ENCODE measurements at regions not wholly inside any gene's neighbourhood (a gene's known extent, or its start where the extent isn't known, plus 50 kb on each side); places are given as distances from the start of the nearest gene placed in this dataset.

DNA sequence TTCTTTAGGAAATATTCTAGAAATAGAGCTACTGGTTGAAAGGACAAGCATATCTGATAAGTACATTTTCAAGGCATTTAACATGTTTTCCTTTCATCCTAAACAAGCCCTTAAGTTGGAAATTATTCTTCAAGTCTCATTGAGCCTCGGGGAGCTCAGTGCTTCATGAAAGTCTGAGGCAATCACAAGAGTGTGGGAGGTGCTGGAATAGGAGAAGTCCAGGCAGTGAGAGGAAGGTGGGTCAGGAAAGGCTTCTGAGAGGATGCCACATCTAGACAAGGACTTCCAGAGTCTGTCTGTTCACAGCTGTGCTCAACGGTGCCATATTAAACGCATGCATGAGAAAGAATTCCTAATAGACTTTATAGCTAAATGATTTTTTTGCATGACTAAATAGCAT lies 69.8 kb downstream of the CD83 start:
- intact Hi-C loops (cut with DNase I) = no loop called here
- DNase-seq (ENCODE audit: low spot score) = no peak

DNA sequence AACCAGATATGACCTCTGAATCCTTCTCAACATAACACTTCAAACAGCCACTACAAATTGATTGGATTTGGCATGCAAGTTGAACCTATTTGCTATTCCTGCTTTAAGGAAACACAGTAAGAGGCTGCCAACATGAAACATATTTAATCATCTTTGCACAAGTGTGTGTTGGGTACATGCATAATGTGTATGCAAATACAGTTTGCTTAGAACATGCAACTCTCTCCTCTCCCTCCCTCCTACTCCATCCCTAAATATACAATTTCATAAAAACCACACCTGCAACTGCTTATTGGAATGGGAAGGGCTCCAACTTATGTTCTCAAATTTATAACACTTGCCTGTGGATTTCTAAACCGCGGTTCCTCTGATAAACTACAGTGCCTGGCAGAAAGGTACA lies 71.5 kb downstream of the CD83 start:
- DNase-seq (ENCODE audit: low spot score) = no peak
- intact Hi-C loops (cut with DNase I) = no loop called here

DNA sequence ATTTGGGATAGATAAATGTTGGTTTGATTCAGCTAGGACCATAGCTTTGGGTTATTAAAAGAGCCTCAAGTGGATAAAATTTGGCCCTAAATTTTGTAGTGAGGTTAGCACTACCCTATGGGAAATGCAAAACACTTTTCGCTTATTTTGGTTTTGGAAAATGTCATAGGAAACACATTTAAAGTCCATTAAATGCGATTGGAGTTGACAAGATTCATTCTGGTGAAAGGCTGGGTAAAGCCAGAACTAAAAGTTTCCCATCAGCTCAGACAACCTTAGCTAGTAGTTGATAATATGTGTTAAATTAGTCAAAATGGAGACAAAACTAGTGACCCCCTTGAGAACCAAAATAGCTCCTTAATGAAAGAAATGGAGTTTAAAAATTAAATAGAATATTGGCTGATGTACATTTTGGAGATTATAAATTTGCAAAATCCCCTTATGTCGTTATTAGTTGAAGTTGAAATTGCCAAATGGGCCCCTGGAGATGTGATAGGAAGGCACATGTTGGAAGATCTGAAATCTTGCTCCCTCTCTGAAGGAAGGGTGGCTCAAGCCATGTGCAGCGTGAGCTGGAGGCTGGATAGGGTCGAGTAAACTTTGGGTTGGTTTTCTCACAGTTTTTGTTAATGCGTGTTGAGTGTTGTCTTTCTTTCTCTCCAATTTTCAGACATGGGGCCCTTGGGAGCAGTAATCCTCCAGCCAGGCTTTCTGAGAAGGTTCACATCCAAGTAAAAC lies 72.8 kb downstream of the CD83 start:
- intact Hi-C loops (cut with DNase I) = no loop called here
- no peak for DNase-seq (ENCODE audit: low spot score)

DNA sequence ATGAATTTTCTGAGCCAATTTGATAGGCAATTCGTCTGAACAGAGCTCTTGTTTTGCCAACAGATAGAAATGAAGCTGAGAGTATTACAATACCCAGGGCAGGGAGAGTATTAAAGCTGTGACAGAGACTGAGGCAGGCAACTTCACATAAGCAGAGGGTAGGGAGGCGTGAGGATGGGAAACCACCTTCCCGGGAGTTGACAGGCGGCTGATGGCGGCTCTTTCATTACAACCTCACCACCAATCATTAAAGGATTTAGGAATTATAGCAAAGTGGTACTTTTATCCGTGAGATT lies 73.3 kb downstream of the CD83 start:
- intact Hi-C loops (cut with DNase I) = no loop called here

DNA sequence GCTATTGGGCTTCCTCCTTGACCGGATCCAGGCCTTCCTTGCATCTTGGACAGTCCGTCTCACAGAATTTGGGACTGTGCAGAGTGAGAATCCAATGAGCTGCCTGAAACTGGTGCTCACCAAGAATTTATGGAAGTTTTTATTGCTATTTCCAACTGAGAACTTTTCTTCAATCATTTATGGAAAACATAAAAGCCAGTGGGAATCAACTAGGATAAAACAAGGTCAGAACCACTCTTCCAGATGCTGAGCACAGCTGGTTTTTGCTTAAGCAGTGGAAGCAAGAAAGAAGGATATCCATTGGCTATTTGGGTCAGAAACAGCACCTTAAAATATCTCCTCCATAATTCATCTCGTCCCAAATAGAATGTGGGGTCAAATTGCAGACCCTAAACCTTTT lies 74.2 kb downstream of the CD83 start:
- DNase-seq (ENCODE audit: low spot score) = no peak
- intact Hi-C loops (cut with DNase I) = no loop called here

More for the DNA sequence above, 73.3 kb downstream of the CD83 start:
- no peak for DNase-seq (ENCODE audit: low spot score)

DNA sequence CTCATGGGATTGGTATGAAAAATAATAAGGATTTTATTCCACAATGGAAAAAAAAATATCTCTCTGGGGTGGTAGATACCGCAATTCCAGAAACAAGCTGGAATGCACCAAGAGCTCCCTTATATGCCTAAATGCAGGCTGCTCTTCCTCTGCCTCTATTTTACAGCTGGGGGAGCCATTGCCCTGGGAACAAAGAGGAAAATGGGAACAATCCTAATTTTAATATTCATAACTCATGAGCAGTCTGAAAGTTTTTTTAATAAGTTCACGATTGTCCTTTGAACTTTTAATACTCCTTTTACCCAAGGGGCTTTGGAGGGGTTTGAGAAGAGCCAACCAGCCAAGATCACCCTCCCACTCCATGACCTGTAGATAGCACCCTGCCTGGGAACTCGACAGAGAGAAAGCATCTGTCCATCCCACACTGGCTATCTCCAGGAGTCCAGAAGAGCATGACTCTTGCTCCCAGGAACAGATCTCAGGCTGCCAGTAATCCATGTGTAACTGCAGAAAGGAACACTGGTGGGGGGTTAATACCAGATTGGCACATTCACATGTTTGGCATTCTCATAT lies 74.7 kb downstream of the CD83 start:
- DNase-seq (ENCODE audit: low spot score) = no peak
- intact Hi-C loops (cut with DNase I) = no loop called here

DNA sequence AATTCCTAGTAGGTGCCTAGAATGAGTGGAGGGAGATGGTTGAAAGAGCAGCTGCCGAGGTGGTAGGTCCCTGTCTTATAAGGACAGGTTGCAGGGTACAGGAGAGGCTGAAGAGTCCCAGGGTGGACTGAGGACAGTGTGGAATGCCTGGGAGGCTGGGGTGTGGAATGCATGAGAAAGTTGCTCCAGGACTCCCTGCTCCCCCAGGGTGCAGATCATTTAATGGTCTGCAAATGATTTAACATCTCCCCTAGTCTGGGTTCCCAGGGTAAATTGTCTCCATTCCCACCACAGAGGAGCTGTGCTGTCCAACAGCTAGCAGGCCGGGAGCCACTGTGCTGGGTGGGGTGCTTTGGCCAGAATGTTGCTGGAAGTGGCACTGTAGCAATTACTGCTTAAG lies 76.0 kb downstream of the CD83 start:
- no peak for DNase-seq (ENCODE audit: low spot score)
- intact Hi-C loops (cut with DNase I) = no loop called here

DNA sequence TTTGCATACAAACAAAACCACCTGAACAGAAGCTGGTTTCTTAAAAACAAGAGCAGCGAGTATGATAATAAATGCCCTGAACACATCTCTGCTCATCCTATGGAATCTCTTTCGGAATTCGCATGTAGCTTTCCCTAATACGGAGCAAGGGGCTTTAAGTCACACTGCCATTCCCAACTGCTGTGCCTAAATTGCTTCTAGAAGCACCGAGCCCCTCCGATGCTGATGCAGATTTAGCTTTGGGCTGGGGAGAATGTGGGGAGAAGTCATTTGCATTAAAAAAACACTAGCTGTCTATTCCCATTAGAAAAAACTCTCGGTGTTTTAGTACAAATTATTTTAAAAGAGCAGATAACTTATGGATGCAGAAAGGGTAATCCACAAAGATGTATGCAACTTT lies 76.9 kb downstream of the CD83 start:
- DNase-seq (ENCODE audit: low spot score) = no peak
- intact Hi-C loops (cut with DNase I) = no loop called here

DNA sequence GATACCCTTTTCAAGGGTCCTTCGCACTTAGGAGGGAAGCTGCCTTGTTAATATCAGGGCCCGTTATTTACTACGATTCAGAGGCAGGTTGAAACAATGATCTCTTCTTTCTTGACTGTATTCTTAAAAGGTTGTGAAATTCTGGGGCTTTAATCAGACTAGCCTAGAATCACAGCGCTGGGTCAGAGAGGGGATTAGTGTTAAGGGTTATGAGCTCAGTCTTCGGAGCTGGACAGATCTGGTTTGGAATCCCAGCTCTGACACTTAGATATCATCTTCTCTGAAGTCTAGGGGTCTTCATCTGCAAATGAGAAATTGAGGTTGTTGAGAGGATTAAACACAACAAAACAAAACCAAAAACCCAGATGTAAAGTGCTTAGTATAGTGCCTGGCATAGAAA lies 77.4 kb downstream of the CD83 start:
- DNase-seq (ENCODE audit: low spot score) = no peak
- intact Hi-C loops (cut with DNase I) = no loop called here

DNA sequence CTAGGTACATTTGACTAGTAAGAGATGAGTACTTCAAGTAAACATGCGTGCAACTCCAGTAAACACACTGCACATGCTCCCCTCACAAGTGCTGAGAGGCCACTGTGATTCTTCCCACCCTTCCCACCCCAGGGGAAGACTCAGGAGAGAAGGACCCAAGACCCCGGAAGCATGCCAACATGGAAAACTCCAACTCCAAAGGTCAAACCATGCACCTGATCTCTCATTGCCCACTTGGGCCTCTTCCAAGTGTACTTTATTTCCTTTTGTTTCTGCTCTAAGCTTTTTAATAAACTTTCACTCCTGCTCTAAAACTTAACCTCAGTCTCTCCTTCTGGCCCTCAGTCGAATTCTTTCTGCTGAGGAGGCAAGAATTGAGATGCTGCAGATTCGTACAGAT lies 78.5 kb downstream of the CD83 start:
- intact Hi-C loops (cut with DNase I) = no loop called here
- DNase-seq (ENCODE audit: low spot score) = no peak

DNA sequence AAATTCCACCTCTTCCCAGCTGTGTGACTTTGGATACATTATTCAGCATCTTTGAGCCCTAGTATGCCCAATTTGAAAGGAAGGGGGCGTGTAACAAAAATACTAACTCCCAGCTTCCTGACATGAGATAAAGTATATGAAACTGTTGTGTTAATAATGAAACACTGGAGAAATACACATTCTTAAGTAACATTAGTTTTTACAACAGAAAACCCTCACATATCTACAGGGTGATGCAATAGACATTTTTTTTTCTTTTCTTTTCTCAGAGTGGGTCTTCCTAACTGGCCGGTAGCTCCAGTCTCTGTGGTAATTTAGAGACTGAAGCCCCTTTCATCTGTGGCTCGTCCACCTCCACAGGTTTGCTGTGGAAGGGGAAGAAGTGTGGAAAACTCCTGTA lies 79.5 kb downstream of the CD83 start:
- intact Hi-C loops (cut with DNase I) = no loop called here
- DNase-seq (ENCODE audit: low spot score) = no peak

DNA sequence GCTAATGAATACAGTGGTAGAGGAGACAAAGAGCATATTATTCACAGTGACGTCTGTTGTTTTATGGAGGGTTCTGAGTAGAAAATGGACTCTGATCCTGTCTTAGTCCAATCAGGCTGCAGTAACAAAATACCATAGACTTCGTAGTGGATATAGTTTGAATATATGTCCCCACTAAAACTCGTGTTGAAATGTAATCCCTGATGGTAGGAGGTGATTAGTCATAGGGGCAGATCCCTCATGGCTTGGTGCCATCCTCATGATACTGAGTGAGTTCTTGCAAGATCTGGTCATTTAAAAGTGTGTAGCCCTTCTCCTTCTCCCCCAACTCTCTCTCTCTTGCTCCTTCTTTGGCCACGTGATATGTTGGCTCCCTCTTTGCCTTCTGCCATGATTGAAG lies 82.5 kb downstream of the CD83 start:
- intact Hi-C loops (cut with DNase I) = no loop called here
- no peak for DNase-seq (ENCODE audit: low spot score)

DNA sequence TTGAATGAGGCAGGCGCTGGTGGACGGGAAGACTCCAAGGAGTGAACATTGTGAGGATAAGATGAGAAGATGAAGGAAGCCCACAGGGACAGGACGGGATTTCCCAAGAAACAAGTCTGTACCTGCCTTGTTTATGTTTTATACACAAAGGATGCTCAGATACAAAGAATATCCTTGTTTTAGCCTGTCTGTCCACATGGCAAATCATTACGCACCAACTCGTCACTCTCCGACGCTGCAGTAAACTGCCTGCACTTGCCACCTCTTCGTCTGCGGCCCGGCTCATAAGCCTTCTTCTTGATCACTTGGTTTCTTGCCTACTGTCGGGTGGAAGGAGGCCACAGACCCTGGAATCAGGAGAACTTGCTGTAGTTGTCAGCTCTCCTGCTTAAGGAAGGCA lies 85.4 kb downstream of the CD83 start:
- intact Hi-C loops (cut with DNase I) = no loop called here
- DNase-seq (ENCODE audit: low spot score) = no peak

DNA sequence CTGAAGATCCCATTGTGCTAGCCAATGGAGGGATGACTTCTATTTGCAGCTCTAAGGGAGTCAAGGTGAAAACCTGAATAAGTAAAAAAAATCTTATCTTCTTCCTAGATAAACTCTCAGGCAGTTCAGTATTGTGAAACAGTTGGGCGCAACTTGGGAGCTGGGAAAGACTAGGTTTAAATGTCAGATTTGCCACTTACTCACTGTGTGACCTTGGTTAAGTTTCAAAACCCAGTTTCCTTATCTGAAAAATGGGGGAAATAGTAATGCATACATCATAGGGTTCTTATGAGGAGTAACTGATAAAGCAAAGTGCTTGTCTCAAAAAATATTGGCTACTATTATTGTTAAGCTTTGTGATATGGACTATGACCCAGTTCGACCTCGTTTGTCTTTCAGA lies 88.8 kb downstream of the CD83 start:
- intact Hi-C loops (cut with DNase I) = no loop called here
- DNase-seq (ENCODE audit: low spot score) = no peak

DNA sequence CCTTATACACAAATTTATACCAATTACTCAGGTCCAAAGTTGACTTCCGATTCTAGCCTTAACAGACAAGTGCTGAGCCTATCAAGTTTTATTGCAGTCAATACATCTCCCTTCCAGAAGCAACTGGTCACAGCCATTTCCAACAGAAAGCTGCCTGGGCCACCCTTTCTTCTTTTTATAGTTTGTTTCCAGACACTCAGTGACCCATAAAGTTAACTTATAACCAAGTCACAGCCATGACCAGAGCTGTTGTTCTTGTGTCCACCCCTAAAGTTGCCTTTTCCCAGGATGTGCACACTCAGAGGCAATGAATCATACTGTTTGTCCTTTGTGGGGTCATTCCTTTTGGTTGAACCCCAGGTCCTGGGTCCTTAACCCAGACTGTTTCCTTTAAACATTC lies 89.9 kb downstream of the CD83 start:
- intact Hi-C loops (cut with DNase I) = no loop called here
- no peak for DNase-seq (ENCODE audit: low spot score)

DNA sequence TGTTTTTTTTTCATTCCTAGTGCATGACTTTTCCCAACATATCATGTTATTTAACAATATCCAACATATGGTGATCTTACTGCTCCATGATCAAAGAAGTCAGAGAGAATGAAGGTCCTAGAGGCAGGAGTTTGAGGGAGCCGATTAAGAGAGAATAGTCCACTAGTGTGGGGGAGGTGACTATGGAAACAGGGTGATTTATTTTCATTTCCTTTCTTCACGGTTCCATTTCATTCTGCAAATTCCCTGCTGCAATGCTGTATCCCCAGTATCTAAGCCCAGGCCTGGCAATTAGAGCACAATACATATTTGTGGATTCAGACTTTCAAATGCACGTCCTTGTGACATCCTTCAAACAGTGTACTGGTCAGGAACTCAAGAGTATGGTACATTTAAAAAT lies 91.4 kb downstream of the CD83 start:
- DNase-seq (ENCODE audit: low spot score) = no peak
- intact Hi-C loops (cut with DNase I) = no loop called here

DNA sequence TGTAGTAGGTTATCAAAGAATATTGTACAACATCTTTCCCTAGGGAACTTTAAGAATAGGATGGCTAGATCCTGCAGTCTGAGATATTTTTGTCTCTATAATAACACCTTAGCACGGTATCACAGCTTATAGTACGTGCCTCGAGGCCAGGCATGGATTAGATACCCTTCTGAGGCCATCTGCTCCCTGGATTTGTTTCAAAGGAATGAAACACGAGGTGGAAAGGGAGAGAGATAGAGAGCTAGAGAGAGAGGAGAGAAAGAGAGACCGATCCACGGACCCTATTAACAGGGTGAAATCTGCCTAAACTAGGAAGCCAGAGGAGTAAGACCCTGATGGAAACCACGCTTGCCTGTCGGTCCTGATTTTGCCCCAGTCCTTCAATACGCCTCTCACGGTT lies 92.5 kb downstream of the CD83 start:
- DNase-seq (ENCODE audit: low spot score) = no peak

DNA sequence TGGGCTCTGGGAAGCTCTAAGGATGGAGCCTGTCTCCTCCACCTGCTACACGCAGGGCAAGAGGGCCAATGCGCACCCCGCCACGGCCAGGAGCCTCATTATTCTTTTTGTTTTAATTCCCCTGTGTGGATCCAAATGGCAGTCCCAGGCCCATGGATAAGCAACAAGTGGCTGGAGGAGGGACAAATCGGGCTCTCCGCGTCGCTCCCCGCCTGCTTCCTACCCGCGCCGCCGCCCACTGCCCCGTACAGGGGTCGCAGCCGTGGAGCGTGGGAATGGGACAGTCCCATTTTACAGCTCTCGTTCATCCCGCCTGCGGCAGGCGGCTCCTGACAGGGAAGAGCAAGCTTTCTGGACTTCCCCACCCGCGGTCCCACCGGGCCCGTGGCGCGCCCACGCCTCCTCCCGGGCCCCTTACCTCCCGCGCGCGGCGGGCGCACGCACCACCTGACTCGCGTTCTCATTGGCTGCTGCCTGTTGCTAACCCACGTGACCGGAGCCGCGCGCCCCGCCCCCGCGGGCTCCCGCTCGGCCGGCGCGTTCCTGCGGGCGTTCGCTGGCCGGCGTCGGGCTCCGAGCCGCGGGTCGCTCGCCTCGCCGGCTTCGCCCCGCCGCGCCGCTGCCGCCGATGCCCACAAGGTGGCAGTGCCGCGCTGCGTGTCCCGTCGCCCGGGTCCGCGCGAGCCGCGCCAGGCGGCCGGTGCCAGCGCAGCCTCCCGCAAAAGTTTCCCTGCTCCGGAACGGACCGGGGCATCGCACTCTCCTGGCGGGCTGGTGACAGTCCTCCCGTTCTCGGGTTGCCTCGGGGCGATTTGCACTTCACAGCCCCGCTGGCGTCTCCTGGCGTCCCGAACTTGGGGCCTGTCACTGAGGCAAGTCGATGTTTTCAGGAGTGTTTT lies 93.3 kb downstream of the CD83 start:
- intact Hi-C loops (cut with DNase I) = loop anchor here in 1 of 2 donors (10.0 kb wide), 1 partner anchor 1184 kb away; no protein-coding TSS in a partner anchor
- peak; percentile 97 for DNase-seq (ENCODE audit: low spot score)

More for the DNA sequence above, 92.5 kb downstream of the CD83 start:
- intact Hi-C loops (cut with DNase I) = loop anchor here in 1 of 2 donors (10.0 kb wide), 1 partner anchor 1185 kb away; no protein-coding TSS in a partner anchor

DNA sequence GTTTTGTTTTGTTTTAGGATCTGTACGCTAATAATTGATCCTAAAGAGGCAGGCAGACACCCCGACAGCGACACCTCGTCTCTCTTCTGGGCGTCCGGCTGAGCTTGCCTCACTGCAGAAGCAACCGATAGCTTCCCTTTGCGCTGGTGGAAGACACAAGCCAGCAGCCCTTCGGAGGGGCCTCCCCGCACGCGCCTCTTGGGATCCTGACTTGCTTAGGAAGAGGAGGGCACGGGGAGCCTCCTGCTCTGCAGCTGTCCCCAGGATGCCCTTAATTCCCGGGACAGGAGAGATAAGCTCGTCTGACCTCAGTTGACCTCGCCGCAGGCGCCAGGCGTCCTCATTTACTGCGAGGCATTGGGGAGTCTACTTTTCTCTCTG lies 94.0 kb downstream of the CD83 start:
- intact Hi-C loops (cut with DNase I) = loop anchor here in 1 of 2 donors (10.0 kb wide), 1 partner anchor 1183 kb away; no protein-coding TSS in a partner anchor
- DNase-seq (ENCODE audit: low spot score) = peak; percentile 85

DNA sequence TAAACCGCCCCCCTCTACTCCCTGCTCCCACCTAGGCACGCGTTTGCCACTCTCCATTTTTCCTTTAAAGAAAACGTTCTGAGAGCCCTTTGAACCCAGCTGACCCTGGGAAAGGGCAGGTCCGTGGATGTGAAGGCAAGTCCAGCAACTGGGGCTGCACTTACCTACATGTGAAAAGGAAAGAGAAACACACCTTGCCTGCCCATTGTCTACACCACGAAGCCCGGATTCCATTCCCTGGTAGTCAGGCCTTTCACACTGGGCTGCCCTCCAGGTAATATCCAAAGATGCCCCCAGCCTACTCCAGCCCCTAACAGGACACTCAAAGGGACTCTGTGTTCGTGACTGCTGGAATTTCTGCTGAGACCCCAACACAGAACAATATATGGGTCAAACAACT lies 94.4 kb downstream of the CD83 start:
- intact Hi-C loops (cut with DNase I) = loop anchor here in 1 of 2 donors (10.0 kb wide), 1 partner anchor 1183 kb away; no protein-coding TSS in a partner anchor
- no peak for DNase-seq (ENCODE audit: low spot score)
